Activated T-cell treated with anti-CD3 and anti-CD28 coated beads, Interleukin-2, amount 50 U/mL, for 4 hours (primary cell): ENCODE measurements at regions not wholly inside any gene's neighbourhood (a gene's known extent, or its start where the extent isn't known, plus 50 kb on each side); places are given as distances from the start of the nearest gene placed in this dataset.

Experiments used
- ATAC-seq, 2 donors: fragments of 200-7000 bp; cut with Tn5 transposase; one replicate each; pipeline ENCODE4 v1.10.0; 2021
- DNase-seq: peaks from one replicate; pipeline ENCODE4 v3.0.0-alpha.2; 2020
- H3K27me3 Mint-ChIP-seq: one replicate; pipeline ENCODE4 v1.8.0; 2021; ENCODE audit warnings: low read depth, mixed read lengths
- H3K36me3 Mint-ChIP-seq: one replicate; pipeline ENCODE4 v1.8.0; 2022; ENCODE audit warnings: mixed read lengths; ENCODE audit not compliant: insufficient read depth
- H3K4me1 Mint-ChIP-seq: one replicate; pipeline ENCODE4 v1.8.0; 2021; ENCODE audit warnings: low read depth, mixed read lengths
- H3K4me3 Mint-ChIP-seq: one replicate; pipeline ENCODE4 v1.8.0; 2021; ENCODE audit warnings: mild to moderate bottlenecking, moderate library complexity, mixed read lengths
- H3K9me3 Mint-ChIP-seq: one replicate; pipeline ENCODE4 v1.8.0; 2021; ENCODE audit warnings: mixed read lengths

DNA sequence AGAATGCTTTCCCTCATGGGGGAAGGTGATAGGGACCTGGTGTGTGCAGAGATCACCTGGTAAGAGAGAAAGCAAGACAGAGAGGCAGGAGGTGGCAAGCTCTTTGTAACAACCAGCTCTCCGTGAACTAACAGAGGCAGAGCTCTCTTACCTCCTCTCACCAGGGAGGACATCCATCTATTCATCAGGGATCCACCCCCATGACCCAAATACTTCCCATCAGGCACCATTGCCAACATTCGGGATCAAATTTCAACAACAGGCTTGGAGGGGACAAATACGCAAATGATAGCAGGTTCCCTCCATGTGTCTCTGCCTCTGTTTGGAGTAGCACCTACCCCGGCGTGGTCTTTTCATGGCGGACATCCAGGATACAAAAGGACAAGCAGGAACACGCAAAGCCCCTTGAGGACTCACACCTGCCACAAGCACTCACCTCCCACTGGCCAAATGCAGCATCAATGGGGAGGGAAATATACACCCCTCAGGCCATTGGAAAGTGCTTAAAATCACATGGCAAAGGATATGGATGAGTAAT is 431.2 kb upstream of the AUTS2 start:
- no peaks in the 10 kb centered on the region for H3K27me3 Mint-ChIP-seq
- H3K36me3 Mint-ChIP-seq = no peaks in the 10 kb centered on the region
- no peaks in the 10 kb centered on the region for H3K4me1 Mint-ChIP-seq
- H3K4me3 Mint-ChIP-seq = no peak overlapping the region
- DNase-seq (no peak), ATAC-seq (no peak)
- H3K9me3 Mint-ChIP-seq = no peaks in the 10 kb centered on the region

DNA sequence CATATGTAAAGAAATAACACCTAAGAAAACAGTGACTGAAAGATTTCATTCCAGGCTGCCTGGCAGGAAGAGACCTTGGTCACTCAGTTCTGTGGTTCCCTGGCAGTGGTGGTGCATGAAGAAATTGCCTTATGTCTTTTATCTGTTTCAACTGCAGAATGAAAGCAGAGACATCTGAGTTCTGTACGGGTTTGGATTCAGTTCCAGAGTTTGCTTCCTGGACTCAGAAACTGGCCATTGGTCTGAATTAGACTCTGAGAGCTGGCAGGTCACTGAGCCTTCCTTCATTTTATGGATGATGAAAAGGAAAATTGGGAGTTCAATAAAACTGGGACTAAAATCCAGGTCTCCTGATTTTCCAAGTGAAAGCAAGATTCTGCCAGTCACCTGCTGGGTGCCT is 428.9 kb upstream of the AUTS2 start:
- H3K4me1 Mint-ChIP-seq = no peaks in the 10 kb centered on the region

DNA sequence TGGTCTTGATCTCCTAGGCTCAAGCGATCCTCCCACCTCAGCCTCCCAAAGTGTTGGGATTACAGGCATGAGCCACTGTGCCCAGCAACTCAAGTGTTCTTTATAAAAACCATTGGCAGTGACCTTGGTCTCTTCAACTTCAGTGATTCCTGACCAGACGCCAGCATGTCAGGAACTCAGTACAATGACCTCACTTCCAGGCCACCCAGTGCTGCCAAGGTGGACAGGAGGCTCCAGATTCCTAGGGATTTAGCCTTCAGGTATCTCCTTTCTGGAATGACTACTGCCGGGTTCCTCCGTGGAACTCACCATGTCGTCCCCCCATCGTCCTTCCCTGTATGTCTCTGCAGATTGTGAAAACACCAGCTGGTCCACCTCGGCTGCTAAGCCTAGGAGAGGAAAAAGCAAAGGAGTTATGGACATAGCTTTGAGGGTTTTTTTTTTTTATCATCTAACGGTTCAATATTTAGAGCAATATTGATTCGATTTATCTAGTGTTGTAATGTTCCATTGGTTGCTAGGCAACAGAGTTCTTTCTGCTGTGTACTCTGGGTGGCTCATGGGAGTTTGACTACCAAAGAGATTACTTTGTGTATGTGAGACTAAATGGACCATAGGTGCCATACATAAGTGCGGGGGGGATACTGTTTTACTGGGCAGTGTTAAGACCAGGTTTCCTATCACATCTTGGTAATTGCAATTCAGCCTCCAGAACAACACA is 425.8 kb upstream of the AUTS2 start:
- Mint-ChIP-seq H3K9me3 (no peaks in the 10 kb centered on the region), H3K4me1 (no peaks in the 10 kb centered on the region), H3K4me3 (no peak overlapping the region), H3K36me3 (no peaks in the 10 kb centered on the region), H3K27me3 (no peaks in the 10 kb centered on the region)
- ATAC-seq (no peak), DNase-seq (no peak)

More for the DNA sequence above, 428.9 kb upstream of the AUTS2 start:
- DNase-seq (no peak), ATAC-seq (no peak)
- Mint-ChIP-seq H3K27me3 (no peaks in the 10 kb centered on the region), H3K9me3 (no peaks in the 10 kb centered on the region), H3K4me3 (no peak overlapping the region), H3K36me3 (no peaks in the 10 kb centered on the region)

DNA sequence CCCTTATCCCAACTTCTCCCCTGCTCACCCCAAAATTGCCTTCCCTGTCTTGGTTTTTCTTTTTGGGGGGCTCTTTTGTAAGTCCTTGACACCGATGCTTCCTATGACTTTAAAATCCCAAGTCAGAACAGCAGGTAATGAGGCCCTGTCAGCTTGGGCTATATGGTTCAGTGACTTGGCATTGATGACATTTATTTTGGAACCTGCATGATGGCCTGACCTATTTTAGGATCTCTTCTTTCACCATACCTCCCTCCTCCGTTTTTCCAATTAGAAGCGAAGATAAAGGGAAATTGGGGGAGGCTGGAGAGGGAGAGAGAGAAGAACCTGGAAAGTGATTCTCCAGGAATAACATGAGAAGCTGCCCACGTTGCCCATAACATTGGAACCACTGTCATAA is 424.9 kb upstream of the AUTS2 start:
- no peaks in the 10 kb centered on the region for H3K27me3 Mint-ChIP-seq
- H3K4me3 Mint-ChIP-seq = no peak overlapping the region
- no peaks in the 10 kb centered on the region for H3K9me3 Mint-ChIP-seq
- H3K36me3 Mint-ChIP-seq = no peaks in the 10 kb centered on the region
- ATAC-seq (no peak), DNase-seq (no peak)
- H3K4me1 Mint-ChIP-seq = no peaks in the 10 kb centered on the region

DNA sequence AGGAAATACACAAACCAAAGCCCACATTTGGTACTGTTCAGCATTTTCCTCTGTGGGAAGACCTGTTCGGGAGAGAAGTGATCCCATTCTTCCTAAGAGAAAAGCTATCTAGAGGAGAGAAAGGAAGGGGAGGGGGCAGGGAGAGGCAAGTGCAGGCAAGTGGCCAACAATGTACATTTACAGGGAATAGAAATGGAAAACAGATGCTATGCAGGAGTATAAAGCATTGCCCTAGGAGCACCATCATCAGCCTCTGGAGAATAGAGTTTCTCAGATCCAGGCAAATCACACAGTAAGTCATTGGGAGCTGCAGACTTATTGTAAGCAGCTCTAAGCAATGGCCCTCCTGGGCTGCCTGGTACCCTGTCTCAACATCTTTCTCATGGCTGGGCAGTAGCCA is 424.4 kb upstream of the AUTS2 start:
- ATAC-seq (no peak), DNase-seq (no peak)
- Mint-ChIP-seq H3K27me3 (no peaks in the 10 kb centered on the region), H3K4me3 (no peak overlapping the region), H3K4me1 (no peaks in the 10 kb centered on the region), H3K36me3 (no peaks in the 10 kb centered on the region), H3K9me3 (no peaks in the 10 kb centered on the region)

DNA sequence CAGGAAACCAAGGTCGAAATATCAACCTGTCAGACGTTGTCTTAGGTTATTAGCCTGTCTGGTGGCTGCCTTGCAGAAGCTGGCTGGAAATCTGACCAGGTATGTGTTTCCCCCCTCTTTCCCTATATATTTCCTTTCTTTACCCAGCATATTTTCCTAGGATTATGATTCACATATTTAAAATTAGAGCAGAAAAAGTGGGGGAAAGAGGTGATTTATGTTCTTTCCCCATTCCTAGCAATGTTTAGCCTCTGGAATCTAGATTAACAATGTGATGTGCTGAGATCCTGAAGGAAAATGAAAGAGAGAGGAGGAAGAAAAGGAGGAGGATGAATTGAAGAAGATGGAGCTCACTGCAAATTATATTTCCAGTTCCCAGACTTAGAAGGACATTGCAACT is 421.4 kb upstream of the AUTS2 start:
- Mint-ChIP-seq H3K4me3 (no peak overlapping the region), H3K9me3 (no peaks in the 10 kb centered on the region), H3K27me3 (no peaks in the 10 kb centered on the region), H3K4me1 (no peaks in the 10 kb centered on the region), H3K36me3 (no peaks in the 10 kb centered on the region)
- ATAC-seq (no peak), DNase-seq (no peak)

DNA sequence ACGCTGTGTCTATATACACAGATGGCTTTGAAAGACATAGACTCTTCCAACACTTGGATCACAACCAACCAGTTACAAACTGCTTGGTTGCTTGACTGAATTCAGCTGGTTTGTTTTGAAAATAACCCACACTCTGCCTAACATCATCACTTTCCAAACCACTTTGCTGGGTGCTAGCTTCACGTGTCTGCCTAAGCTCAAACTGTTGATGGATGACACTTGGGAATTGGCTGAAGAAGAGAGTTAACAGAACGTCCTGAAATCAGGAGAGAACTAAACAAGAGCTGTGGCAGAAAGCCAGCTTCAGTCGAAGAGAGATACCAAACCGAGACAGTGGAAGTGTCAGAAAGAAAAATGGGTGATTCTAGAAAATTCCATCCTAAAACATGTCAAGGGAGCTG is 420.8 kb upstream of the AUTS2 start:
- Mint-ChIP-seq H3K27me3 (no peaks in the 10 kb centered on the region), H3K4me3 (no peak overlapping the region), H3K4me1 (peaks cover 1% of the 10 kb centered on the region), H3K9me3 (peaks cover 2% of the 10 kb centered on the region), H3K36me3 (no peaks in the 10 kb centered on the region)
- no peak for DNase-seq
- no peak for ATAC-seq

DNA sequence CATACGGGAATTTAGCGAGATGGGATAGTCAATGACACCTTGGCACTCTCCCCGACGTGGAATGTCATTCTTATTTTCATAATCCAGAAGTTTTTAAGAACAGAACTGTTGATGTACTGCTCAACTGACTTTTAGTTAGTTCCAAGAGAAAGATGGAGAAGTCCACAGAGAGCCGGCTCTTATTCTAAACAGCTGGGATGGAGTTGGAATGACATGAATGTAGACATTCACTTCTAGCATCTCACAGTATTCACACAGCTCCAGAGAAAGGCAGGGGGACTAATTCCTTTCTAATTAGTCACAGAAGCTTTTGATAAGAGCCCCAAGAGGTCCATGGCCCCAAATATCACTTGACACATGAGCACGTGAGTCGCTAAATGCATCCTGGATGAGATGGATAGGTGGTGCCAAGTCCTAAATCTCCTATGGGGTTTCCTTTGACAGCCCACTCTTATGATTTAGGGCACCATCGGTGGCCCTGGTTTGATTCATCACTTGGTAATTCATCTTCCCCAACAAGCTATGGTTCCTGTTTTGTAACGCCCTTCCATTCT is 420.3 kb upstream of the AUTS2 start:
- no peak for ATAC-seq
- no peak for DNase-seq
- Mint-ChIP-seq H3K4me3 (no peak overlapping the region), H3K27me3 (no peaks in the 10 kb centered on the region), H3K9me3 (peaks cover 5% of the 10 kb centered on the region), H3K4me1 (peaks cover 6% of the 10 kb centered on the region), H3K36me3 (no peaks in the 10 kb centered on the region)

DNA sequence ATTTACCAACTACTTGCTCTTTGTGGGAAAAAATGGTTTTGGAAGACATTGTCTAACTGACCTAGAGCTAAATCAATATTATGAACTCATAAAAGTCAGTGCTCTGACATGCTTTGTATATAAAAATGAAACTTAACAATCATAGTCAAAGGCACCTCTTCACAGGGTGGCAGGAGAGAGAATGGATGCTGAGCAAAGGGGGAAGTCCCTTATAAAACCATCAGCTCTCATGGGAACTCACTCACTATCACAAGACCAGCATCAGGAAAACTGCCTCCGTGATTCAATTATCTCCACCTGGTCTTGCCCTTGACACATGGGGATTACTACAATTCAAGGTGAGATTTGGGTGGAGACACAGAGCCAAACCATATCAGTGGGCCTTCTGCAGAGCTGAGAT is 417.6 kb upstream of the AUTS2 start:
- Mint-ChIP-seq H3K9me3 (peaks cover 6% of the 10 kb centered on the region), H3K36me3 (no peaks in the 10 kb centered on the region), H3K27me3 (no peaks in the 10 kb centered on the region), H3K4me1 (peaks cover 13% of the 10 kb centered on the region), H3K4me3 (no peak overlapping the region)
- DNase-seq = no peak
- ATAC-seq = no peak

DNA sequence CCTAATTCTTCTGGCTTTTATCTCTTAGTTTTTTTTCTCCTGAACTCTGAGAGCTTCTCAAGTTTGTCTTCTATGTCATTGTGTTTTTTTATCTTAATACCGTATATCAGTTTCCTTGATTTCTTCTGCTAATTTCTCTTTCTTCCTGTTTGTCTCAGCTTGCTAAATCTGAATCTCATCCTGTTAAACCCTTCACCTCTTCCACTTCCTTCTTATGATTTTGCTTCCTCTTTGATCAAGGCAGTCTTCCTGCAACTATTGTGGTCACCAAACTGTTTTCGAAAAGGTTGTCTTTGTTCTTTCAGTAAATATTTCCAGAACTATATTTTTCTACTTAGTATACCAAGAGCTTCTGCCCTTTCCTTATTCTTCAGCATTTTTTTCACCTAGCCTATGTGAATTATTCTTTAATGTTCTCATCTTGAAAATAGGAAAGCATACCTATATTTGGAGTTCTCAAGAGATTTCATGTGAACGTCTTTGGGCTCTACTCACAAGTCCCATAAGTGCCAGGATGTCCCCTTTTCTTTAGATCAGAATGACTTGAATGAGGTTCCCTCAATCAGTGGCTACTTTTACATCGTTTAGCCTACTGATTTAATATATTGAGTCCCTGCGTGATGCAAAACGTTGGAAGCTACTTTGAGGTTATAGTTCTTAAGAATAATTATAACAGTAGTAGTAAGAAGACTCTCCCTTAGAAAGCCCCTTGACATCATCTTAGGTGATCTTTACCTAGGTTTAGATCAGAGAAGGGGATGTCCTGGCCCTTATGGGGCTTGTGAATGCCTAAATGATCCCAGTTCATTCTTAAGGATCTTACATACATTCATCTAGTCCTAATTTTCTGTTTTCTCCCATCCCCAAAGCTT is 415.4 kb upstream of the AUTS2 start:
- peaks cover 13% of the 10 kb centered on the region for H3K4me1 Mint-ChIP-seq
- no peak for DNase-seq
- no peaks in the 10 kb centered on the region for H3K27me3 Mint-ChIP-seq
- no peak overlapping the region for H3K4me3 Mint-ChIP-seq
- peaks cover 15% of the 10 kb centered on the region for H3K9me3 Mint-ChIP-seq
- H3K36me3 Mint-ChIP-seq = no peaks in the 10 kb centered on the region
- ATAC-seq = no peak

DNA sequence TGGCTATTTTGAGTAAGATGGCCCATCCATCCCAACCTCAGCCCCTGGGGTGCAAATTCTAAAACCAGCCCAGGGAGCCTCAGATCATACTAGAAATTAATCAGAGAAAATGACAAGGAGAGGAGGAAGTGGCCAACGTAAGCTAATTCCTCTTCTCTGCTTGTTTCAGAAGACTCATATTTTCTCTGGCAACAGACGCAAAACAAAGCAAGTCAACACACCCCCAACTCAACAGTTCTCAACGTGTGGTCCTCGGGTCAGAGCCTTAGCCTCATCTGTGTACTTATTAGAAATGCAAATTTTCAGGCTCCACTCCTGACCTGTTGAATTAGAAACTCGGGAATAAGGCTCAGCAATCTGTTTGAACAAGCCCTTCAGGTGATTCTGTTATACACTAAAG is 413.9 kb upstream of the AUTS2 start:
- no peak for DNase-seq
- Mint-ChIP-seq H3K27me3 (no peaks in the 10 kb centered on the region), H3K36me3 (no peaks in the 10 kb centered on the region), H3K4me1 (peaks cover 13% of the 10 kb centered on the region), H3K4me3 (peak overlapping the region; percentile 14), H3K9me3 (peaks cover 15% of the 10 kb centered on the region)
- ATAC-seq = no peak

DNA sequence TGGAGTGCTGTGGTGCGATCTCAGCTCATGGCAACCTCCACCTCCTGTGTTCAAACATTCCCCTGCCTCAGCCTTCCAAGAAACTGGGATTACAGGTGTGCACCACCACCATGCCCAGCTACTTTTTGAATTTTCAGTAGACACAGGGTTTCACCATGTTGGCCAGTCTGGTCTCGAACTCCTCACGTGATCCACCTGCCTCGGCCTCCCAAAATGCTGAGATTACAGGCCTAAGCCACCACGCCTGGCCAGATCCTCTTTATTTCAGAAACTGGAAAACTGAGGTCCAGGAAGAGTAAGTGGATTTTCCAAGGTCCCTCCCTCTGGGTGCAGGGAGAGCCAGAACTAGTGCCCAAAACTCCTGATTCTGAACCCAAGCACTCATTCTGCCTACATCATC is 413.1 kb upstream of the AUTS2 start:
- H3K4me1 Mint-ChIP-seq = peaks cover 13% of the 10 kb centered on the region
- no peaks in the 10 kb centered on the region for H3K27me3 Mint-ChIP-seq
- no peak overlapping the region for H3K4me3 Mint-ChIP-seq
- DNase-seq (no peak), ATAC-seq (no peak)
- no peaks in the 10 kb centered on the region for H3K36me3 Mint-ChIP-seq
- peaks cover 15% of the 10 kb centered on the region for H3K9me3 Mint-ChIP-seq

DNA sequence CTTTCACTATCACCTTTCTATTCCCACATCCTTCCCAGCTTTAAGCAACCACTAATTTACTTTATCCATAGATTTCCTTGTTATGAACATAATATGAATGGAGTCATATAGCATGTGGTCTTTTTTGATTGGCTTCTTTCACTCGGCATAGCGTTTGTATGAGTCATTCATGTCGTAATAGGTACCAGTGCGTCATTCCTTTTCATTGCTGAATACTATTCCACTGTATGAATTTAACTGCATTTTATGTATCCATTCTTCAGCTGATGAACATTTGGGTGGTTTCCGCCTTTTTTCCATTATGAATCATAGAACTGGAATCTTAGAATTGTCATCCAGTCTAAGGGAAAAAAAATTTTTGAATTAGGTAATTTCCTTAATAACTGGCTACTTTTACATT is 411.3 kb upstream of the AUTS2 start:
- Mint-ChIP-seq H3K4me1 (peaks cover 13% of the 10 kb centered on the region), H3K36me3 (no peaks in the 10 kb centered on the region), H3K4me3 (no peak overlapping the region), H3K9me3 (peaks cover 15% of the 10 kb centered on the region), H3K27me3 (no peaks in the 10 kb centered on the region)
- no peak for DNase-seq
- ATAC-seq = no peak

DNA sequence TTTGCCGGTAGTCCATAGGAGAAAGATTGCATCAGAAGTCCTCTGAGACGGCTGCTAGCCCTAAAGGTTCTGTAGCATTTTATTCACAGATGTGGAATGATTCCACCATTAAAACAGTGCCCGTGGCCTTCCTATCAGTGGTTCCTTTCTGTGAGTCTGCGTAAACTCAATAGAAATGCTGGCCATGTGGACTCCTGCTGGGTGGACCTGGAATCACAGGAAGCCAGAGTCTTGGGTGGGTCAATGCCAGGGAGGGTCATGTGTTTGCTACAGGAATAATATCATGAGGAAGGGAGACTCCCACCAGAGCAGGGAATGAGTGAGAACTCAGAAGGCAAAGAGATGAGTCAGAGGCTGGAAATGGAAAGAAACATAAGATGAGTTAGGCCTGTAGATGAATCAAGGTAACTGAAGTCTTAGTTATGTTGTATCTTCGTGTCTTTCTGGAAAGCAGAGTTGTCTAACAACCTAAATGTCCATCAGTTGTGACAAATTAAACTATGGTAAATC is 410.4 kb upstream of the AUTS2 start:
- peaks cover 7% of the 10 kb centered on the region for H3K4me1 Mint-ChIP-seq
- ATAC-seq (no peak), DNase-seq (no peak)
- peaks cover 10% of the 10 kb centered on the region for H3K9me3 Mint-ChIP-seq
- H3K36me3 Mint-ChIP-seq = no peaks in the 10 kb centered on the region
- no peak overlapping the region for H3K4me3 Mint-ChIP-seq
- no peaks in the 10 kb centered on the region for H3K27me3 Mint-ChIP-seq
